CD4-positive, alpha-beta T cell (primary cell): ENCODE measurements at regions not wholly inside any gene's neighbourhood (a gene's known extent, or its start where the extent isn't known, plus 50 kb on each side); places are given as distances from the start of the nearest gene placed in this dataset.

Experiments used
- ATAC-seq: fragments of 200-7000 bp; cut with Tn5 transposase; one replicate; pipeline ENCODE4 v1.10.0; 2022; ENCODE audit warnings: mild to moderate bottlenecking; ENCODE audit not compliant: poor library complexity
- CTCF ChIA-PET: fragments of 350-600 bp; sonication (Branson Sonifier 250); formaldehyde crosslinking; loops from one replicate; lab custom pipeline; 2021; ENCODE audit warnings: antibody characterized with exemption, inconsistent platforms; lab: Charles Lee
- POLR2A ChIA-PET: fragments of 350-600 bp; sonication (Branson Sonifier 250); formaldehyde crosslinking; loops from one replicate; lab custom pipeline; 2021; ENCODE audit warnings: antibody characterized with exemption, inconsistent platforms; lab: Charles Lee
- DNase-seq, 14 experiments: peaks; one replicate each; pipeline ENCODE4 v3.0.0-alpha.2; 2013 to 2020; ENCODE audit warnings: mixed read lengths in 2 of 14
- H3K27ac ChIP-seq, 2 donors: one replicate each; pipeline versions ENCODE4 v1.5.1 to v1.7.0; 2013; ENCODE audit warnings: low read length in 2 of 2, low read depth in 1 of 2, mild to moderate bottlenecking in 1 of 2
- H3K27me3 ChIP-seq, 2 experiments: 1 replicate in 1 of 2; 2 replicates in 1 of 2; pipeline versions ENCODE4 v1.6.1 to v1.7.0; 2013; ENCODE audit warnings: low read length in 2 of 2, control low read depth in 1 of 2, mild to moderate bottlenecking in 1 of 2, moderate library complexity in 1 of 2; ENCODE audit not compliant: insufficient read depth in 2 of 2, control insufficient read depth in 1 of 2
- H3K36me3 ChIP-seq: one replicate; pipeline ENCODE4 v1.6.1; 2013; ENCODE audit warnings: low read length, control low read depth; ENCODE audit not compliant: insufficient read depth
- H3K4me1 ChIP-seq: one replicate; pipeline ENCODE4 v1.6.1; 2013; ENCODE audit warnings: low read length, control low read depth; ENCODE audit not compliant: insufficient read depth
- H3K4me3 ChIP-seq: one replicate; pipeline ENCODE4 v1.5.1; 2013; ENCODE audit warnings: mild to moderate bottlenecking, low read length, moderate library complexity
- H3K9me3 ChIP-seq, 2 experiments: 1 replicate in 1 of 2; 2 replicates in 1 of 2; pipeline versions ENCODE4 v1.6.1 to v1.7.0; 2013; ENCODE audit warnings: low read length in 2 of 2, mild to moderate bottlenecking in 2 of 2, control low read depth in 1 of 2, moderate library complexity in 1 of 2; ENCODE audit not compliant: control insufficient read depth in 1 of 2, insufficient read depth in 1 of 2
- H3K27ac Mint-ChIP-seq: one replicate; pipeline ENCODE4 v1.8.0; 2020; ENCODE audit warnings: mixed read lengths
- H3K27me3 Mint-ChIP-seq: one replicate; pipeline ENCODE4 v1.8.0; 2021; ENCODE audit warnings: mixed read lengths
- H3K36me3 Mint-ChIP-seq: one replicate; pipeline ENCODE4 v1.8.0; 2021; ENCODE audit warnings: low read depth, mixed read lengths
- H3K4me1 Mint-ChIP-seq: one replicate; pipeline ENCODE4 v1.8.0; 2021; ENCODE audit warnings: low read depth, mixed read lengths
- H3K4me3 Mint-ChIP-seq: one replicate; pipeline ENCODE4 v1.8.0; 2020; ENCODE audit warnings: mild to moderate bottlenecking, mixed read lengths
- H3K9me3 Mint-ChIP-seq: one replicate; pipeline ENCODE4 v1.8.0; 2020; ENCODE audit warnings: mixed read lengths
- intact Hi-C, 2 experiments: fragments of 100-400 bp; cut with DNase I in 1 of 2; cut with micrococcal nuclease in 1 of 2; formaldehyde crosslinking; loops; one replicate each; pipeline versions ENCODE4 v1.15.1 to v1.9.0; 2023 to 2025; cut with DNase I, micrococcal nuclease
- TF ChIP-seq, protein P1 (sequence below): fragments of 200-600 bp; IDR thresholded peaks from one replicate; pipeline ENCODE4 v1.8.0; 2022; ENCODE audit warnings: antibody characterized with exemption, mild to moderate bottlenecking

GRCh38 chr1:198083549-198083948 lies 73.2 kb upstream of the NEK7 start:
- peaks cover 4% of the 10 kb centered on the region for H3K27me3 Mint-ChIP-seq
- no peak overlapping the region for H3K27ac ChIP-seq
- no peak overlapping the region for H3K4me3 ChIP-seq
- no peak overlapping the region for H3K4me3 Mint-ChIP-seq
- peaks cover under 1% of the 10 kb centered on the region for H3K9me3 Mint-ChIP-seq
- ChIA-PET CTCF (no interaction called here), POLR2A (no interaction called here)
- no peak overlapping the region for H3K27ac Mint-ChIP-seq
- ATAC-seq (no peak), DNase-seq (no peak)
- no peaks in the 10 kb centered on the region for H3K4me1 ChIP-seq
- H3K9me3 ChIP-seq: no peaks in the 10 kb centered on the region
- H3K36me3 Mint-ChIP-seq: no peaks in the 10 kb centered on the region
- intact Hi-C loops: no loop called here
- H3K36me3 ChIP-seq: no peaks in the 10 kb centered on the region
- TF ChIP-seq, protein P1, sequence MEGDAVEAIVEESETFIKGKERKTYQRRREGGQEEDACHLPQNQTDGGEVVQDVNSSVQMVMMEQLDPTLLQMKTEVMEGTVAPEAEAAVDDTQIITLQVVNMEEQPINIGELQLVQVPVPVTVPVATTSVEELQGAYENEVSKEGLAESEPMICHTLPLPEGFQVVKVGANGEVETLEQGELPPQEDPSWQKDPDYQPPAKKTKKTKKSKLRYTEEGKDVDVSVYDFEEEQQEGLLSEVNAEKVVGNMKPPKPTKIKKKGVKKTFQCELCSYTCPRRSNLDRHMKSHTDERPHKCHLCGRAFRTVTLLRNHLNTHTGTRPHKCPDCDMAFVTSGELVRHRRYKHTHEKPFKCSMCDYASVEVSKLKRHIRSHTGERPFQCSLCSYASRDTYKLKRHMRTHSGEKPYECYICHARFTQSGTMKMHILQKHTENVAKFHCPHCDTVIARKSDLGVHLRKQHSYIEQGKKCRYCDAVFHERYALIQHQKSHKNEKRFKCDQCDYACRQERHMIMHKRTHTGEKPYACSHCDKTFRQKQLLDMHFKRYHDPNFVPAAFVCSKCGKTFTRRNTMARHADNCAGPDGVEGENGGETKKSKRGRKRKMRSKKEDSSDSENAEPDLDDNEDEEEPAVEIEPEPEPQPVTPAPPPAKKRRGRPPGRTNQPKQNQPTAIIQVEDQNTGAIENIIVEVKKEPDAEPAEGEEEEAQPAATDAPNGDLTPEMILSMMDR: no peak
- H3K4me1 Mint-ChIP-seq: no peaks in the 10 kb centered on the region
- no peaks in the 10 kb centered on the region for H3K27me3 ChIP-seq

- H3K4me1 Mint-ChIP-seq: no peaks in the 10 kb centered on the region
- Histone ChIP-seq H3K9me3 (no peaks in the 10 kb centered on the region), H3K4me3 (no peak overlapping the region), H3K27ac (no peak overlapping the region), H3K27me3 (no peaks in the 10 kb centered on the region), H3K4me1 (no peaks in the 10 kb centered on the region), H3K36me3 (no peaks in the 10 kb centered on the region)
- CTCF ChIA-PET: no interaction called here
- TF ChIP-seq, protein P1: no peak
- H3K27me3 Mint-ChIP-seq: peaks cover 3% of the 10 kb centered on the region
- H3K27ac Mint-ChIP-seq: no peak overlapping the region
- H3K36me3 Mint-ChIP-seq: no peaks in the 10 kb centered on the region
- no peaks in the 10 kb centered on the region for H3K9me3 Mint-ChIP-seq
- POLR2A ChIA-PET: no interaction called here
- no peak for ATAC-seq
- H3K4me3 Mint-ChIP-seq: no peak overlapping the region
- no peak for DNase-seq
- intact Hi-C loops: no loop called here
Observed at GRCh38 chr1:198084241-198084908, 72.4 kb upstream of the NEK7 start.

DNA sequence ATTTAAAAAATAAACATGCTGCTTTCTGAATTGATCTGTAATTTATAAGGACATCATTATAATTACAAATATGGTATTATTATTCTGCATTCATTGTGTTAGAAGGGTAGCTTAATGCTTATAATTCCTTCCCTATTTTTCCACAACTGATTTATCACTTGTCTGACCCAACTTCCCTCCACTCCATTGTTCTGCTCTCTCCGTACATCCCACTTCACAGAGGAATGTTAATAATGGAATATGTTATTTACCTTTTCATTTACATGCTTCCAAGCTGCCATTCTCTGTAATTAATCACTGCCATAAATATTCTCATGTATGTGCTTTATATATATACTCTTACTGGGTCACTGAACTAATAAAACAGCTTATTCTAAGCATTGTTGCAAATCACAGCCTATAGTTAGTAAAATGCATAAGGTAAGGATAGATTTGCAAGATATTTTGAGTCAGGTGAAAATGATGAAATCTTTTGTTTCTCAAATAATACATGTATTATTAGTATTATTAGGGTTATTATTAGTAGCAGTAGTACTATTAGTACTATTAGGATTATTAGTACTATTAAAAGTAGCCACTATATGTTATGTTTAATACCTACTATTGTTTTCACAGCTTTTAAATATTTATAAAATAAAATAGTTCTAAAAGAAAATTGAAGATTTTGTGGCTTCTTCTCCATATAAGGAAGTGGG lies 70.6 kb upstream of the NEK7 start:
- Mint-ChIP-seq H3K27me3 (no peaks in the 10 kb centered on the region), H3K36me3 (no peaks in the 10 kb centered on the region), H3K27ac (no peak overlapping the region), H3K9me3 (no peaks in the 10 kb centered on the region), H3K4me1 (no peaks in the 10 kb centered on the region), H3K4me3 (no peak overlapping the region)
- ATAC-seq: no peak
- Histone ChIP-seq H3K36me3 (no peaks in the 10 kb centered on the region), H3K9me3 (no peaks in the 10 kb centered on the region), H3K27me3 (no peaks in the 10 kb centered on the region), H3K4me3 (no peak overlapping the region), H3K27ac (no peak overlapping the region), H3K4me1 (no peaks in the 10 kb centered on the region)
- TF ChIP-seq, protein P1: no peak
- intact Hi-C loops: loop anchor here (2.0 to 5.0 kb wide), 3 partner anchors 191 to 601 kb away; no protein-coding TSS in a partner anchor
- DNase-seq: no peak
- CTCF ChIA-PET: interaction anchor here (1.0 to 1.2 kb wide), 2 partner anchors 9 to 378 kb away, joined by 3 read pairs; no protein-coding TSS in a partner anchor
- POLR2A ChIA-PET: no interaction called here
